Inferior parietal cortex (tissue), 1 donor: ENCODE measurements at regions not wholly inside any gene's neighbourhood (a gene's known extent, or its start where the extent isn't known, plus 50 kb on each side); places are given as distances from the start of the nearest gene placed in this dataset.

Experiments
- DNase-seq: peaks from one replicate; pipeline ENCODE4 v3.0.0-alpha.2; 2016; ENCODE audit errors: extremely low spot score

- no peak for DNase-seq
Measured at GRCh38 chr5:175388531-175388930, 55.5 kb downstream of the DRD1 start.

GRCh38 chr5:175387144-175387543 lies 56.8 kb downstream of the DRD1 start:
- DNase-seq = no peak

GRCh38 chr5:175386526-175386925 lies 57.5 kb downstream of the DRD1 start:
- no peak for DNase-seq

DNA sequence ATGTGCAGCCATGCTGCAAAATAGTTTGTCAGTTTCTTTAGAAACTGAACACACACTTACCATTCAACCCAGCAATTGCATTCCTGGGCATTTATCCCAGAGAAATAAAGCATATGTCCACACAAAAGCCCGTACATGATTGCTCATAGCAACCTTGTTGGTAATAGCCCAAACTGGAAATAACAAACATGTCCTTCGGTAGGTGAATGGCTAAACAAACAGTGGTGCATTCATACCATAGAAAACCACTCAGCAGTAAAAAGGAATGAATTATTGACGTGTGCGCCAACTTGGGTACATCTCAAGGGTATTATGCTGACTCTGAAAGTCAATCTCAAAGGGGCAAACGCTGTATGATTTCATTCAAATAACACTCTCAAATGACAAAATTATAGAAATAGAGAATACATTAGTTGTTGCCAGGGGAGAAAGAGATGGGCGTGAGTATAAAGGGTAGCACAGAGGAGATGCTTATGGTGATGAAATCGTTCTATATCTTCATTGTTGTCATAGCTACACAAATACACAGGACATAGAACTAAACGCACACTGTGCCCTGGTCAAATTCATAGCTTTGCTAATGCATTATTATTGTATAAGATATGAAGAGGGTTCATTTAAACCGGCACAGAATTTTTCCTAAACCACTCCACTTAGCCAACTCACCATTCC lies 58.2 kb downstream of the DRD1 start:
- no peak for DNase-seq

DNA sequence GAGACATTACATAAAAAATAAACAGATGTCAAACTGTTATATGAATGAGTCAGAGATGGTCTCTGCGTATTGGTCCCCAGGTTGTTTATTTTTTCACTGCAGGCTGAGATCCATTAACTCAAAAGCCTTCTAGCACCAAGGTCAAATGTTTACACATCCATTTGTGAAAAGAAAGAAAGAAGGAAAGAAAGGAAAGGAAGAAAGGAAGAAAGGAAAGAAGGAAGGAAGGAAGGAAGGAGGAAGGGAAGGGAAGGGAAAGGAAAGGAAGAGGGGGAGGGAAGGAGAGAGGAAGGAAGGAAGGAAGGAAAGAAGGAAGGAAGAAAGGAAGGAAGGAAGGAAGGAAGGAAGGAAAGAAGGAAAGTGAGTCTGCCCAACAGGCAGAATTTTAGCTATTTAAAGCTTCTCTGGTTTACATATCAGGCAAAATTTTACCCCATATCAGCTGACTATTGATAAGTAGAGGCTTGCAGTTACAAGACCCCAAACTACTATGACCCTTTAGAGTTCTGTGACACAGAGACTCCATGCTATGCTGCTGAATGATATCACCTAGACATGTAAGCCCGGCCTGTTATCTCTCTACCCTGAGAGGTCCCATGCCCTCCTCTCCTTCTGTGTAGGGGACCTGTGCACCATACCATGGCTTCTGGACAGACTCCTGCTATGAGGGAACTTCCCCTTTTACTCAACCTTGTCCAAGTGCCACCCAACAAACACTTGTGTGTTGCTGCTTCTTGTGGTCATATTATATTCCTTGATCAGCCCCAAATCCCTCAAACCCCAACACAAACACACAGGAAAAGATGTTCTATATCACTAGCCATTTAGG lies 59.0 kb downstream of the DRD1 start:
- DNase-seq = no peak

DNA sequence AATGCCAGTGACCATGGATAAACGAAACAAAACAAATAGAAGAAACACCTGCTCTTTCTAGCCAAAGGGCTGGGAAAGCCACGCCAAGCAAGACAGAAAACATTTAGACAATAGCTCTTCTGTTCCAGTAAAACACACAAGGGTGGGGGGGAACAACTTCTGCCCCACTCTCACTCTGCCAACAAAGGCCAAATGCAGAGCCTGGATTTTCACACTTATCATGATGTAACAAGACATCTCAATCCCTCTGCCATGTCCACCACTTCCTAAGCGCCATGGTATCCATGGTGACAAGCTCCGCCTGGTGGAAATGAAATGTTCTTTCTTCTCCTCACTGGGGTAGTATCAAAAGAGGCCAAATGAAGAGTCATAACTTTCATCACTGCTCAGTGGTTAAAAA lies 60.6 kb downstream of the DRD1 start:
- DNase-seq = no peak

GRCh38 chr5:175382171-175382570 lies 61.8 kb downstream of the DRD1 start:
- no peak for DNase-seq

GRCh38 chr5:175381130-175381529 lies 62.9 kb downstream of the DRD1 start:
- DNase-seq = no peak

DNA sequence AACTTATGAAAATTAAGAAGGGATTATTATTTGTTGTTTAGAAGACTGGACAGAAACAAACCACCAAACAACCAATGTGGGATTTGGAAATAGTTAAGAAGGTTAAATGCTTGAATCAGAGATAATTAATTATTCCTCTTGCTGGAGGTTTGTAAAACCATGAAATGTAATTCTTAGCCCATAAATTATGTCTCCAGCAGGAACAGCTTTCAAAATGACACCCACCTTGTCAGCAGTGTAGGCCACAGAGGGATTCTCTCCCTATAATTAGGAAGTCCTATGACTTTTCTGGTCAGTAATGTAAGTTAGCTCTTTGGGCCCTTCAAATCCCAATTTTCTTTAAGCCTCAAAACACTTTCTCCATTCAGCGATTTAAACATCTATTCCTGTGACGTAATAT lies 63.3 kb downstream of the DRD1 start:
- no peak for DNase-seq

DNA sequence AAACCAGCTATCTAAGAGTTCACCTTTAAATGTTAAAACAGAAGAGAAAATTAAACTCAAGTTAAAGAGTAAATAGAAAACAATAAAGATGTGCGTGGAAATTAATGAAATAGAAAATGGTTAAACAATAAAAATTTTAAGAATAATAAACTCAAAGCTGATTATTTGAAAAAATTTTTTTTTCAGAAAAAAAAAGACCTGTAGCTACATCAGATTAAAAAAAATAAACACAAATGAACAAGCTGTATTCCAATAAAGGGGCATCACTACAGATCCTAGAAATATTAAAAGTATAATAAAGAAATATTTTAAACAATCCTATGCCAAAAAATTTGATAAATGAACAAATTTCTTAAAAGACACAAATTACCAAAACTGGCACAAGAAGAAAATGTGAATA lies 64.1 kb downstream of the DRD1 start:
- DNase-seq = no peak

GRCh38 chr5:175378444-175379028 lies 65.4 kb downstream of the DRD1 start:
- DNase-seq = no peak

DNA sequence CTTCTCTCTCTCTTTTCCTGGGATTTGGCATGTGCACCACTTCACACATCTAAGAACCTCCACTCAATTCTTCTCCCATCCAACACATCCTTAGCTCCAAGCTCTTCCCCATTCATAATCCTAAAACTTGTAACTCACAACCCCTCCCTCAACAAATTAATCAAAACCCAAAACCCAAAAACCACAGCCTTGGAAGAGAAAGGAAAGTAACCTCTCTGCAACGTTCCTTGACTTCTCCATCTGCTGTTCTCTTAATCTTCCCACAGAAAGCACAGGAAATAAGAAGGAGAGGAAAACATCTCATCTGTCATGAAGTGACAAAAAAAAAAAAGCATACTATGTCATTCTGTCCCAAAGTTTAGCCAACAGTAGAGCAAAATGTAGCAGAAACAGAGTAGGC lies 66.2 kb downstream of the DRD1 start:
- no peak for DNase-seq

- no peak for DNase-seq
Measured at GRCh38 chr5:175374166-175374875, 69.7 kb downstream of the DRD1 start.

GRCh38 chr5:175365866-175366265 lies 78.1 kb downstream of the DRD1 start:
- no peak for DNase-seq

GRCh38 chr5:175363300-175363699 lies 80.7 kb downstream of the DRD1 start:
- no peak for DNase-seq

- DNase-seq = no peak
Measured at GRCh38 chr5:175357995-175358394, 86.0 kb downstream of the DRD1 start.

DNA sequence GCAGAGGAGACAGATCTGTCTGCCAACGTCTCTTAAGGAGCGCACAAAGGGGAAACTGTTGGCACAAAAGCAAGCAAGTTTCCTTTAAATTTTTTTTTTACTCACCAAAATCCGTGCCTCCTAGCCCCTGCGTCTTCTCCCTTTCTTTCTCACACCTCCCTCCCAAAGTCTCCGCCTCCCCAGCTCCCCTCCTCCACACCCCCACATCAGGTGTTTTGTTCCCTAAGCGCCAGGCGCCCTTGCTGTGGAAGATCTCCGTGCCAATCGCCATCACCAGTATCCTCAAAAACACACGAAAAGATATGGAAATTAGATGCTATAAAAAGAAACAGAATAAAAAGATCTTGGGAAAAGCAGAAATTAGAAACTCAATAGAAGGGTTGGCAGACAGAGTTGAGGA lies 87.6 kb downstream of the DRD1 start:
- DNase-seq = no peak

DNA sequence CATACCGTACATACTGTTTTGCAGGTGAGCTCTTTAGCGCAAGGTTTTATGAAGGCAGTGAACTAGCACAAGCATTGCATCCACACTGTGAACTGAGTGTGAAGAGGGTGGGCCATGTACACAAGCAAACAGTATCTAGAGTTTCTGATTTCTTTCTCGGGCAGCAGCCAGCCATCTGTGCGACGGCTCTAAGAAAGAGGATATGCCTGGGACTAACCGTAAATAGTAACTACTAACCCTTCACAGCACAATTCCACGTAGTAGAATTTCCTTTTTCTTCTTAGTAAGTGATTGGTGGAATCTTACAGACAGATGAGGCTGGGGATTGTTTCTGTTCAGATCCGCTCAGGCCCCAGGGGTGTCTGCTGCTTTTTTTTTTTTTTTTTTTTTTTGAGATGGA lies 89.0 kb downstream of the DRD1 start:
- DNase-seq = no peak

DNA sequence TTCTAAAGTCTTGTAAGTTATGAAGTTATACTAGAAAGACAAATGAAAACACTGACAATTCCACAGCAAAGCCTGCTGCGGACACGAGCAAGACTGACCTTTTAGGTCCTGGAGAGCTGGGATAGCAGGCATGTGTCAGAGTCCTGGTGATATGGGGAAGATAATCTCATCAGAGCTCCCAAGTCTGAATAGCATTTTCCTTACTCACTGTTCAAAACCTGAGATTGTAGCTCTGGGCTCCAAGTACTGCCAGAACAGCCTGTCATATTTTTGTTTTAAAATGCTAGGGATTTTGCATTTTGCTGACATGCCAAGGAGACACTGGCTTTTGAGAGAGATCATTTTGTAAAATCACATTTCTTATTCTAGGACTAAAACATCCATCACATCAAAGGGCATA lies 90.1 kb downstream of the DRD1 start:
- DNase-seq = no peak

- no peak for DNase-seq
Measured at GRCh38 chr5:175351897-175352590, 91.9 kb downstream of the DRD1 start.

- no peak for DNase-seq
Measured at GRCh38 chr5:175351126-175351525, 92.9 kb downstream of the DRD1 start.

DNA sequence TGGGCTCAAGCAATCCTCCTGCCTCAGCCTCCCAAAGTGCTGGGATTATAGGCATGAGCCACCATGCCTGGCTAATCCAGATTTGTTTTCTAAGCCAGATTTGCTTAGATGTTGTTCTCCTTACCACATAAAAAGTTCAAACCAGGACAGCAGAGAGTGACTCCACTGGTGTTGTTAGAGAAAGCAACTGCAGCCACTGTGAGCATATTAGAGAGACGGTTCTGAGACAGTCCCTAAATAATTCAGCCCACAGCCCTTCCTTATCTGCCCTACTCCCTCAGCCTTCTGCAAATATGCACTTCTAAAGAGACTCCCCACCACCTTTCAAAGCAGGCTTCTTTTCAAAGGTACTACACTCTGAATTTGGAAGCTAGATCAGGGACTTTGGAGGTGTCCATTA lies 96.1 kb downstream of the DRD1 start:
- DNase-seq = no peak
